ENCODE measurements at regions not wholly inside any gene's neighbourhood (a gene's known extent, or its start where the extent isn't known, plus 50 kb on each side); places are given as distances from the start of the nearest gene placed in this dataset.

DNA sequence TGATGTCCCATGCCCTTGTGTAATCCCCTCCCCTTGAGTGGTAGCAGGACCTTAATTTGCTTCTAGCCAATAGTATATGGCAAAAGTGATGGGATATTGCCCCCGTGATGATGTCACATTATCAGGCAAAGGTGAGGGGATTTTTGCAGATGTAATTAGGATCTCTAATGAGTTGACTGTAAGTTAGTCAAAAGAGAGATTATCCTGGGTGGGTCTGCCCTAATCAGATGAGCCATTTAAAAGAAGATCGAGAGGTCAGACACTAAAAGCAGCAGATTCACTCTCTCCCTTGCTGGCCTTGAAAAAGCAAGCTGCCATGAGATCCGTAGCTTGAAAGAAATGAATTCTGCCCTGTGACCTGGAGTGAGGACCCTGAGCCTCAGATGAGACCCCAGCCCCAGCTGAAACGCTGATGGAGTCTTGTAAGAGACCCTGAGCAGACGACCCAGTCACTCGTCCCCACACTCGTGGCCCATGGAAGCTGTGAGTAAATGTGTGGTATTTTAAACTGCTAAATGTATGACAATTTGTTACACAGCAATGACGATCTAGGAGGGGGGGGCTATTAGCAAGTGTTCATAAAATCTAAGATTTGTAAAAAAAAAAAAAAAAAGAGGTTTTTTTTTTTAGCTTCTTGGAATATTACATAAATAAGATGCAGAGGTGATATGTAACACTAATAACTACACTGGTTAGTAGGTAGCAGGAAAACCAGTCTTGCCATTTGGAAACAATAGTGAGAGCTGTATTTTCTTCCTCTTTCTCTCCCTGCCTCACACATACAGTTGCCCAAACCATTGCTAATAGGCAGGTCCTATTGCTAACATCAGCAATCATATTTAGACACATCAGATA lies 50.3 kb upstream of the TARBP1 start:
- no peak overlapping the region for H3K27ac Mint-ChIP-seq
- H3K4me3 Mint-ChIP-seq = no peak overlapping the region
- ATAC-seq (ENCODE audit: low read depth) = no peak
- WGBS (ENCODE audit: insufficient coverage) = 80% methylated on average over 7 of the region's 8 CpGs
- no peaks in the 10 kb centered on the region for H3K36me3 ChIP-seq (replicated peaks in 1 of 2; ENCODE audit: control extremely low read depth in 1 of 2, control insufficient read depth in 1 of 2, extremely low read depth in 1 of 2, insufficient read depth in 2 of 2, low read length in 1 of 2)
- peaks cover 13 to 14% of the 10 kb centered on the region in 2 donors for H3K4me1 ChIP-seq (ENCODE audit: control insufficient read depth in 2 of 2, insufficient read depth in 2 of 2, low read length in 2 of 2)
- DNase-seq = no peak
- ChIA-PET POLR2A (no interaction called here), CTCF (interaction anchor here (0.7 to 1.4 kb wide), 3 partner anchors 11 to 31 kb away, joined by 3 to 5 read pairs (median 3); no protein-coding TSS in a partner anchor)
- H3K79me2 ChIP-seq (ENCODE audit: control insufficient read depth, insufficient read depth, low read length) = no peaks in the 10 kb centered on the region
- intact Hi-C loops (cut with micrococcal nuclease) = no loop called here
- no peaks in the 10 kb centered on the region for H3K9me3 ChIP-seq (ENCODE audit: control extremely low read depth in 1 of 3, control insufficient read depth in 2 of 3, insufficient read depth in 1 of 3, low read length in 2 of 3)
- H3K4me3 ChIP-seq (ENCODE audit: control extremely low read depth in 1 of 5, extremely low read depth in 1 of 5, insufficient read depth in 1 of 5, low read depth in 2 of 5, low read length in 4 of 5) = no peak overlapping the region
- no peak overlapping the region for H2AFZ ChIP-seq (ENCODE audit: insufficient read depth, low read depth, low read length, poor library complexity, severe bottlenecking)
- H3K9me3 Mint-ChIP-seq (ENCODE audit: insufficient read depth) = no peaks in the 10 kb centered on the region
- no peaks in the 10 kb centered on the region for H3K27me3 ChIP-seq (replicated peaks in 1 of 4; ENCODE audit: control extremely low read depth in 1 of 4, control insufficient read depth in 3 of 4, insufficient read depth in 4 of 4, low read length in 3 of 4)
- H3K9ac ChIP-seq (ENCODE audit: low read length) = no peak overlapping the region
- TF ChIP-seq, protein P1, sequence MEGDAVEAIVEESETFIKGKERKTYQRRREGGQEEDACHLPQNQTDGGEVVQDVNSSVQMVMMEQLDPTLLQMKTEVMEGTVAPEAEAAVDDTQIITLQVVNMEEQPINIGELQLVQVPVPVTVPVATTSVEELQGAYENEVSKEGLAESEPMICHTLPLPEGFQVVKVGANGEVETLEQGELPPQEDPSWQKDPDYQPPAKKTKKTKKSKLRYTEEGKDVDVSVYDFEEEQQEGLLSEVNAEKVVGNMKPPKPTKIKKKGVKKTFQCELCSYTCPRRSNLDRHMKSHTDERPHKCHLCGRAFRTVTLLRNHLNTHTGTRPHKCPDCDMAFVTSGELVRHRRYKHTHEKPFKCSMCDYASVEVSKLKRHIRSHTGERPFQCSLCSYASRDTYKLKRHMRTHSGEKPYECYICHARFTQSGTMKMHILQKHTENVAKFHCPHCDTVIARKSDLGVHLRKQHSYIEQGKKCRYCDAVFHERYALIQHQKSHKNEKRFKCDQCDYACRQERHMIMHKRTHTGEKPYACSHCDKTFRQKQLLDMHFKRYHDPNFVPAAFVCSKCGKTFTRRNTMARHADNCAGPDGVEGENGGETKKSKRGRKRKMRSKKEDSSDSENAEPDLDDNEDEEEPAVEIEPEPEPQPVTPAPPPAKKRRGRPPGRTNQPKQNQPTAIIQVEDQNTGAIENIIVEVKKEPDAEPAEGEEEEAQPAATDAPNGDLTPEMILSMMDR (IDR thresholded peaks at IDR 0.05) = no peak
- TF ChIP-seq EZH2 (IDR thresholded peaks at IDR 0.05; ENCODE audit: borderline replicate concordance, insufficient read depth, low read depth, low read length, poor library complexity, severe bottlenecking) = no peak
- peaks cover 15% of the 10 kb centered on the region for H3K4me1 Mint-ChIP-seq
- H3K4me2 ChIP-seq (replicated peaks; ENCODE audit: low read depth, low read length, poor library complexity, severe bottlenecking) = no peak overlapping the region
- no peak overlapping the region for H3K27ac ChIP-seq (ENCODE audit: low read length in 2 of 2)
- H3K27me3 Mint-ChIP-seq = peaks cover 4% of the 10 kb centered on the region
- H4K20me1 ChIP-seq (ENCODE audit: control insufficient read depth, insufficient read depth, low read length, poor library complexity, severe bottlenecking) = no peaks in the 10 kb centered on the region
